IMR-90 (cell line): ENCODE measurements at regions not wholly inside any gene's neighbourhood (a gene's known extent, or its start where the extent isn't known, plus 50 kb on each side); places are given as distances from the start of the nearest gene placed in this dataset.

Experiments
- BHLHE40 ChIP-seq: fragments of 150-350 bp; IDR thresholded peaks from 2 replicates; pipeline ENCODE4 v1.6.1; 2016; ENCODE audit warnings: mild to moderate bottlenecking, low read depth, low read length
- CTCF ChIP-seq: conservative IDR thresholded peaks from 2 replicates; pipeline ENCODE4 v1.5.1; 2012; ENCODE audit warnings: mild to moderate bottlenecking, low read depth, low read length, improper control_type of control experiment
- FOS ChIP-seq: fragments of 150-350 bp; IDR thresholded peaks from 2 replicates; pipeline ENCODE4 v1.6.1; 2016; ENCODE audit warnings: low read depth, low read length
- NFE2L2 ChIP-seq: fragments of 150-350 bp; IDR thresholded peaks from 2 replicates; pipeline ENCODE4 v1.6.1; 2016; ENCODE audit warnings: low read depth, mild to moderate bottlenecking, low read length
- POLR2A ChIP-seq: IDR thresholded peaks from 2 replicates; pipeline ENCODE4 v1.6.1; 2012; ENCODE audit warnings: mild to moderate bottlenecking, low read depth, low read length
- RAD21 ChIP-seq: IDR thresholded peaks from 2 replicates; pipeline ENCODE4 v1.6.1; 2012; ENCODE audit warnings: low read length, improper control_type of control experiment
- TF ChIP-seq, protein P1 (sequence below): fragments of 150-350 bp; IDR thresholded peaks from 2 replicates; pipeline ENCODE4 v1.6.1; 2017; ENCODE audit warnings: mild to moderate bottlenecking, antibody characterized with exemption, low read length, low read depth

DNA sequence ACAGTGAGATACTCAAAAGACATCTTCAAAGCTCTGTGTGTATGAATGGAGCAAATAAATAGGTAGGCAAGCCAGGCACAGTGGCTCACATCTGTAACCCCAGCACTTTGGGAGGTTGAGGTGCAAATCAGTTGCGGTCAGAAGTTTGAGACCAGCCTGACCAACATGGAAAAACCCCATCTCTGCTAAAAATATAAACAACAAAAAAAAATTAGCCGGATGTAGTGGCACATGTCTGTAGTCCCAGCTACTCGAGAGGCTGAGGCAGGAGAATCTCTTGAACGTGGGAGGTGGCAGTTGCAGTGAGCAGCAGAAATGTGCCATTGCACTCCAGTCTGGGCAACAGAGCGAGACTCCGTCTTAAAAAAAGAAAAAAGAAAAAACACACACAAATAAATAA, 945.1 kb upstream of the PIK3C3 start:
- TF ChIP-seq POLR2A (no peak), CTCF (no peak), BHLHE40 (no peak), FOS (no peak), NFE2L2 (no peak), RAD21 (no peak)
- TF ChIP-seq, protein P1, sequence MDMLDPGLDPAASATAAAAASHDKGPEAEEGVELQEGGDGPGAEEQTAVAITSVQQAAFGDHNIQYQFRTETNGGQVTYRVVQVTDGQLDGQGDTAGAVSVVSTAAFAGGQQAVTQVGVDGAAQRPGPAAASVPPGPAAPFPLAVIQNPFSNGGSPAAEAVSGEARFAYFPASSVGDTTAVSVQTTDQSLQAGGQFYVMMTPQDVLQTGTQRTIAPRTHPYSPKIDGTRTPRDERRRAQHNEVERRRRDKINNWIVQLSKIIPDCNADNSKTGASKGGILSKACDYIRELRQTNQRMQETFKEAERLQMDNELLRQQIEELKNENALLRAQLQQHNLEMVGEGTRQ, result no peak
